ENCODE measurements at regions not wholly inside any gene's neighbourhood (a gene's known extent, or its start where the extent isn't known, plus 50 kb on each side); places are given as distances from the start of the nearest gene placed in this dataset.
"Not testable (repeated sequence)": the region's sequence is repeated elsewhere in the genome, so short reads cannot be mapped to it uniquely, and the experiment has no call there.

- not testable (repeated sequence) for TF ChIP-seq CTCF (conservative IDR thresholded peaks at IDR 0.05 in 1 of 2, IDR thresholded peaks at IDR 0.05 in 1 of 2; ENCODE audit: low read depth in 1 of 2, low read length in 2 of 2); EZH2 (IDR thresholded peaks at IDR 0.05; ENCODE audit: low read length, missing control alignments)
These were observed 198.4 kb downstream of the MRPS30 start for GRCh38 chr5:45007102-45007501.
